ENCODE measurements at regions not wholly inside any gene's neighbourhood (a gene's known extent, or its start where the extent isn't known, plus 50 kb on each side); places are given as distances from the start of the nearest gene placed in this dataset.

GRCh38 chr15:29593111-29593510, 229.2 kb downstream of the TJP1 start:
- no peaks in the 10 kb centered on the region for H3K36me3 ChIP-seq
- H3K27ac ChIP-seq = no peak overlapping the region
- no peaks in the 10 kb centered on the region for H3K4me1 ChIP-seq (ENCODE audit: insufficient read depth)
- no peak for TF ChIP-seq POLR2A (IDR thresholded peaks at IDR 0.05)
- TF ChIP-seq EP300 (IDR thresholded peaks at IDR 0.05) = no peak
- TF ChIP-seq CTCF (IDR thresholded peaks at IDR 0.05) = no peak
- H3K4me3 ChIP-seq = no peak overlapping the region
- no peaks in the 10 kb centered on the region for H3K9me3 ChIP-seq
- intact Hi-C loops (cut with DNase I) = no loop called here
- WGBS, 3 donors = 67 to 86% (median 68%) methylated on average over 4 of the region's 4 CpGs
- no peaks in the 10 kb centered on the region for H3K27me3 ChIP-seq
- DNase-seq = no peak

GRCh38 chr15:29590701-29591100, 231.6 kb downstream of the TJP1 start:
- no peak for DNase-seq
- no peak overlapping the region for H3K27ac ChIP-seq
- no peaks in the 10 kb centered on the region for H3K36me3 ChIP-seq
- no peaks in the 10 kb centered on the region for H3K27me3 ChIP-seq
- TF ChIP-seq EP300 (IDR thresholded peaks at IDR 0.05) (no peak), POLR2A (IDR thresholded peaks at IDR 0.05) (no peak), CTCF (IDR thresholded peaks at IDR 0.05) (no peak)
- intact Hi-C loops (cut with DNase I) = no loop called here
- no peaks in the 10 kb centered on the region for H3K9me3 ChIP-seq
- H3K4me3 ChIP-seq = no peak overlapping the region
- H3K4me1 ChIP-seq (ENCODE audit: insufficient read depth) = no peaks in the 10 kb centered on the region

- H3K4me3 ChIP-seq = no peak overlapping the region
- WGBS, 3 donors = 85 to 90% (median 88%) methylated on average over 4 of the region's 4 CpGs
- no peaks in the 10 kb centered on the region for H3K4me1 ChIP-seq (ENCODE audit: insufficient read depth)
- H3K27me3 ChIP-seq = no peaks in the 10 kb centered on the region
- intact Hi-C loops (cut with DNase I) = no loop called here
- TF ChIP-seq POLR2A (IDR thresholded peaks at IDR 0.05) (no peak), CTCF (IDR thresholded peaks at IDR 0.05) (no peak), EP300 (IDR thresholded peaks at IDR 0.05) (no peak)
- no peak for DNase-seq
- H3K36me3 ChIP-seq = no peaks in the 10 kb centered on the region
- no peak overlapping the region for H3K27ac ChIP-seq
- H3K9me3 ChIP-seq = no peaks in the 10 kb centered on the region
These were observed 232.3 kb downstream of the TJP1 start for GRCh38 chr15:29589975-29590374.

GRCh38 chr15:29589416-29589815, 232.9 kb downstream of the TJP1 start:
- H3K27me3 ChIP-seq = no peaks in the 10 kb centered on the region
- no peak overlapping the region for H3K27ac ChIP-seq
- no peaks in the 10 kb centered on the region for H3K4me1 ChIP-seq (ENCODE audit: insufficient read depth)
- WGBS, 3 donors = 13 to 14% (median 13%) methylated on average over 9 of the region's 9 CpGs
- no peaks in the 10 kb centered on the region for H3K36me3 ChIP-seq
- intact Hi-C loops (cut with DNase I) = no loop called here
- DNase-seq = no peak
- TF ChIP-seq EP300 (IDR thresholded peaks at IDR 0.05) = no peak
- TF ChIP-seq POLR2A (IDR thresholded peaks at IDR 0.05) = no peak
- no peak for TF ChIP-seq CTCF (IDR thresholded peaks at IDR 0.05)
- no peak overlapping the region for H3K4me3 ChIP-seq
- H3K9me3 ChIP-seq = no peaks in the 10 kb centered on the region

Measured in ovary (tissue), 7 donors.